PC-9 (cell line): ENCODE measurements at regions not wholly inside any gene's neighbourhood (a gene's known extent, or its start where the extent isn't known, plus 50 kb on each side); places are given as distances from the start of the nearest gene placed in this dataset.

ENCODE experiments used
- BruUV-seq: library from RNA; stranded (reverse); fragments of 400-500 nt; replicated peaks from 2 replicates; lab custom pipeline; 2021; lab: Mats Ljungman, UMichigan
- CTCF ChIA-PET: fragments of 300-600 bp; sonication (Branson Sonifier 250); formaldehyde crosslinking; loops from one replicate; lab custom pipeline; 2022; ENCODE audit warnings: antibody characterized with exemption; lab: Charles Lee
- POLR2A ChIA-PET: fragments of 300-600 bp; sonication (Branson Sonifier 250); formaldehyde crosslinking; loops from one replicate; lab custom pipeline; 2022; ENCODE audit warnings: antibody characterized with exemption; ENCODE audit not compliant: unreplicated experiment; lab: Charles Lee
- DNase-seq, 2 experiments: peaks; one replicate each; pipeline versions ENCODE4 v3.0.0 to v3.0.0-alpha.2; 2015 to 2022; ENCODE audit warnings: mixed read lengths in 1 of 2
- H2AFZ ChIP-seq: fragments of 200-600 bp; sonication (generic); 2 replicates; pipeline ENCODE4 v1.8.1; 2017; ENCODE audit warnings: antibody characterized with exemption
- H3F3A ChIP-seq: fragments of 200-600 bp; sonication (generic); 2 replicates; pipeline ENCODE4 v1.8.1; 2017; ENCODE audit warnings: antibody characterized with exemption, mild to moderate bottlenecking, low read depth; ENCODE audit not compliant: insufficient read depth
- H3K27ac ChIP-seq: fragments of 200-600 bp; sonication (generic); 2 replicates; pipeline ENCODE4 v1.6.1; 2016; ENCODE audit warnings: mixed run types
- H3K27me3 ChIP-seq: fragments of 200-600 bp; sonication (generic); 2 replicates; pipeline ENCODE4 v1.6.1; 2016; ENCODE audit warnings: low read depth, mixed run types; ENCODE audit not compliant: insufficient read depth
- H3K36me3 ChIP-seq: fragments of 200-600 bp; sonication (generic); 2 replicates; pipeline ENCODE4 v1.6.1; 2016; ENCODE audit warnings: low read depth, mixed run types
- H3K4me1 ChIP-seq: fragments of 200-600 bp; sonication (generic); replicated peaks from 2 replicates; pipeline ENCODE4 v1.6.1; 2016; ENCODE audit warnings: mixed run types; ENCODE audit not compliant: insufficient read depth
- H3K4me2 ChIP-seq: fragments of 200-600 bp; sonication (generic); 2 replicates; pipeline ENCODE4 v1.6.1; 2017; ENCODE audit warnings: mixed run types
- H3K4me3 ChIP-seq: fragments of 200-600 bp; sonication (generic); 2 replicates; pipeline ENCODE4 v1.6.1; 2016; ENCODE audit warnings: mixed run types
- H3K79me2 ChIP-seq: fragments of 200-600 bp; sonication (generic); 2 replicates; pipeline ENCODE4 v1.6.1; 2017; ENCODE audit warnings: low read depth, mixed run types
- H3K9me2 ChIP-seq: fragments of 200-600 bp; sonication (generic); 2 replicates; pipeline ENCODE4 v1.8.1; 2017; ENCODE audit warnings: mild to moderate bottlenecking; ENCODE audit not compliant: insufficient read depth
- H3K9me3 ChIP-seq: fragments of 200-600 bp; sonication (generic); 2 replicates; pipeline ENCODE4 v1.8.1; 2016; ENCODE audit warnings: low read depth; ENCODE audit not compliant: insufficient read depth
- H4K20me1 ChIP-seq: fragments of 200-600 bp; sonication (generic); 2 replicates; pipeline ENCODE4 v1.8.1; 2017; ENCODE audit not compliant: insufficient read depth
- CTCF ChIP-seq: fragments of 200-600 bp; sonication (generic); conservative IDR thresholded peaks from 2 replicates; pipeline ENCODE4 v1.6.1; 2017; ENCODE audit warnings: mixed run types, antibody characterized with exemption, mild to moderate bottlenecking, moderate library complexity
- EZH2 ChIP-seq: fragments of 200-600 bp; sonication (generic); IDR thresholded peaks from 2 replicates; pipeline ENCODE4 v1.8.0; 2017; ENCODE audit warnings: antibody characterized with exemption, low read depth
- intact Hi-C: fragments of 100-400 bp; cut with micrococcal nuclease; formaldehyde crosslinking; loops from one replicate; pipeline ENCODE4 v1.10.0; 2022; ENCODE audit not compliant: unreplicated experiment

GRCh38 chr18:54716586-54716985, 111.7 kb upstream of the RAB27B start:
- Histone ChIP-seq H3K4me2 (no peak overlapping the region), H3K9me3 (no peaks in the 10 kb centered on the region), H2AFZ (no peak overlapping the region), H3K27ac (no peak overlapping the region), H3F3A (no peaks in the 10 kb centered on the region), H3K9me2 (no peaks in the 10 kb centered on the region), H3K79me2 (no peaks in the 10 kb centered on the region), H3K27me3 (no peaks in the 10 kb centered on the region), H3K4me1 (peaks cover 13% of the 10 kb centered on the region), H3K36me3 (no peaks in the 10 kb centered on the region), H4K20me1 (no peaks in the 10 kb centered on the region), H3K4me3 (no peak overlapping the region)
- DNase-seq: no peak
- no TSS peak for BruUV-seq
- CTCF ChIA-PET: no interaction called here
- TF ChIP-seq EZH2: no peak
- TF ChIP-seq CTCF: no peak
- POLR2A ChIA-PET: no interaction called here
- intact Hi-C loops: no loop called here

GRCh38 chr18:54717673-54718407, 110.4 kb upstream of the RAB27B start:
- Histone ChIP-seq H3K9me2 (no peaks in the 10 kb centered on the region), H4K20me1 (no peaks in the 10 kb centered on the region), H3K36me3 (no peaks in the 10 kb centered on the region), H3K9me3 (peaks cover 3% of the 10 kb centered on the region; the same call in 1 of the 2 replicates), H3K27me3 (no peaks in the 10 kb centered on the region), H3K4me1 (0 out of 2 replicates have a peak, but pooled peaks cover 1% of the 10 kb centered on the region), H3K27ac (no peak overlapping the region), H2AFZ (no peak overlapping the region), H3F3A (no peaks in the 10 kb centered on the region), H3K4me3 (no peak overlapping the region), H3K4me2 (no peak overlapping the region), H3K79me2 (no peaks in the 10 kb centered on the region)
- POLR2A ChIA-PET: no interaction called here
- intact Hi-C loops: no loop called here
- no TSS peak for BruUV-seq
- DNase-seq: no peak
- CTCF ChIA-PET: no interaction called here
- no peak for TF ChIP-seq CTCF

GRCh38 chr18:54718408-54718773, 109.9 kb upstream of the RAB27B start:
- Histone ChIP-seq H3F3A (no peaks in the 10 kb centered on the region), H3K9me2 (no peaks in the 10 kb centered on the region), H3K79me2 (no peaks in the 10 kb centered on the region), H3K27me3 (no peaks in the 10 kb centered on the region), H3K4me2 (no peak overlapping the region), H4K20me1 (no peaks in the 10 kb centered on the region), H3K9me3 (peaks cover 3% of the 10 kb centered on the region; the same call in 1 of the 2 replicates), H3K4me3 (no peak overlapping the region), H3K27ac (no peak overlapping the region), H3K4me1 (no peaks in the 10 kb centered on the region), H3K36me3 (no peaks in the 10 kb centered on the region), H2AFZ (no peak overlapping the region)
- ChIA-PET POLR2A (no interaction called here), CTCF (no interaction called here)
- intact Hi-C loops: no loop called here
- BruUV-seq: no TSS peak
- no peak for DNase-seq
- TF ChIP-seq EZH2: no peak
- no peak for TF ChIP-seq CTCF
